ENCODE measurements at regions not wholly inside any gene's neighbourhood (a gene's known extent, or its start where the extent isn't known, plus 50 kb on each side); places are given as distances from the start of the nearest gene placed in this dataset.

- WGBS, 4 donors: 82 to 87% (median 85%) methylated on average over 3 of the region's 3 CpGs
- Histone ChIP-seq H3K27me3 (no peaks in the 10 kb centered on the region), H3K4me1 (no peaks in the 10 kb centered on the region), H3K27ac (no peak overlapping the region), H3K36me3 (no peaks in the 10 kb centered on the region), H3K9me3 (peaks cover 0 to 3% (median 0%) of the 10 kb centered on the region in 12 donors), H3K4me3 (no peak overlapping the region)
- DNase-seq (no peak), ATAC-seq (no peak)
- intact Hi-C loops (cut with DNase I): no loop called here
- no peak for TF ChIP-seq CTCF (IDR thresholded peaks at IDR 0.05)
- TF ChIP-seq POLR2A (IDR thresholded peaks at IDR 0.05): no peak
Measured at GRCh38 chr9:81211741-81212140, 477.6 kb downstream of the TLE1 start.

GRCh38 chr9:81207651-81208050 lies 481.7 kb downstream of the TLE1 start:
- Histone ChIP-seq H3K4me1 (no peaks in the 10 kb centered on the region), H3K27me3 (no peaks in the 10 kb centered on the region), H3K4me3 (no peak overlapping the region), H3K9me3 (no peaks in the 10 kb centered on the region), H3K27ac (no peak overlapping the region), H3K36me3 (no peaks in the 10 kb centered on the region)
- no peak for TF ChIP-seq POLR2A (IDR thresholded peaks at IDR 0.05)
- TF ChIP-seq CTCF (IDR thresholded peaks at IDR 0.05): no peak
- WGBS, 4 donors: 88 to 92% (median 91%) methylated on average over 4 of the region's 4 CpGs
- no peak for DNase-seq
- intact Hi-C loops (cut with DNase I): no loop called here
- ATAC-seq: no peak

GRCh38 chr9:81202292-81202691 lies 487.1 kb downstream of the TLE1 start:
- DNase-seq (no peak), ATAC-seq (no peak)
- H3K9me3 ChIP-seq: peaks cover 0 to 7% (median 0%) of the 10 kb centered on the region in 12 donors
- intact Hi-C loops (cut with DNase I): no loop called here
- no peak for TF ChIP-seq CTCF (IDR thresholded peaks at IDR 0.05)
- no peak for TF ChIP-seq POLR2A (IDR thresholded peaks at IDR 0.05)
- no peaks in the 10 kb centered on the region for H3K36me3 ChIP-seq
- H3K4me3 ChIP-seq: no peak overlapping the region
- no peaks in the 10 kb centered on the region for H3K4me1 ChIP-seq
- WGBS, 4 donors: 86 to 92% (median 90%) methylated on average over 6 of the region's 6 CpGs
- H3K27me3 ChIP-seq: no peaks in the 10 kb centered on the region
- no peak overlapping the region for H3K27ac ChIP-seq

- intact Hi-C loops (cut with DNase I): no loop called here
Measured at GRCh38 chr9:81195206-81195605, 494.1 kb downstream of the TLE1 start.

More at GRCh38 chr9:81195206-81195605, 494.1 kb downstream of the TLE1 start:
- DNase-seq: no peak
- H3K9me3 ChIP-seq: peaks cover 0 to 9% (median 0%) of the 10 kb centered on the region in 12 donors
- H3K36me3 ChIP-seq: no peaks in the 10 kb centered on the region
- H3K4me1 ChIP-seq: no peaks in the 10 kb centered on the region
- WGBS, 4 donors: 87 to 88% (median 88%) methylated on average over 4 of the region's 4 CpGs
- no peak overlapping the region for H3K27ac ChIP-seq
- TF ChIP-seq CTCF (IDR thresholded peaks at IDR 0.05) (no peak), POLR2A (IDR thresholded peaks at IDR 0.05) (no peak)
- no peak for ATAC-seq
- H3K27me3 ChIP-seq: no peaks in the 10 kb centered on the region
- no peak overlapping the region for H3K4me3 ChIP-seq
